GM12865 (cell line): ENCODE measurements at regions not wholly inside any gene's neighbourhood (a gene's known extent, or its start where the extent isn't known, plus 50 kb on each side); places are given as distances from the start of the nearest gene placed in this dataset.

ENCODE experiments used
- DNase-seq: peaks from one replicate; pipeline ENCODE4 v3.0.0; 2010; ENCODE audit warnings: low read depth
- H3K4me3 ChIP-seq: 2 replicates; pipeline ENCODE4 v1.5.1; 2011; ENCODE audit warnings: mild to moderate bottlenecking, low read depth, low read length, control low read depth
- CTCF ChIP-seq: IDR thresholded peaks from 2 replicates; pipeline ENCODE4 v1.5.1; 2011; ENCODE audit warnings: low read length, control low read depth, low read depth, inconsistent platforms; ENCODE audit not compliant: insufficient read depth; ENCODE audit errors: missing control alignments

GRCh38 chr2:16005389-16005788, 65.0 kb downstream of the MYCN start:
- no peak overlapping the region for H3K4me3 ChIP-seq
- TF ChIP-seq CTCF = no peak
- no peak for DNase-seq

- TF ChIP-seq CTCF = no peak
- H3K4me3 ChIP-seq = no peak overlapping the region
- no peak for DNase-seq
Measured at GRCh38 chr2:16003809-16004208, 63.5 kb downstream of the MYCN start.

GRCh38 chr2:16003152-16003551, 62.8 kb downstream of the MYCN start:
- no peak for DNase-seq
- H3K4me3 ChIP-seq = no peak overlapping the region
- TF ChIP-seq CTCF = no peak

- DNase-seq = no peak
- no peak for TF ChIP-seq CTCF
- no peak overlapping the region for H3K4me3 ChIP-seq
Measured at GRCh38 chr2:16002575-16002974, 62.2 kb downstream of the MYCN start.

- no peak for DNase-seq
- no peak overlapping the region for H3K4me3 ChIP-seq
- TF ChIP-seq CTCF = no peak
Measured at GRCh38 chr2:16002144-16002543, 61.8 kb downstream of the MYCN start.

- H3K4me3 ChIP-seq = no peak overlapping the region
- TF ChIP-seq CTCF = no peak
- no peak for DNase-seq
Measured at GRCh38 chr2:16000642-16001041, 60.3 kb downstream of the MYCN start.

GRCh38 chr2:15999596-16000469, 59.5 kb downstream of the MYCN start:
- no peak for TF ChIP-seq CTCF
- DNase-seq = no peak
- no peak overlapping the region for H3K4me3 ChIP-seq
